SK-N-SH treated with all-trans-retinoic acid at 6 μM for 48 hours (cell line): ENCODE measurements at regions not wholly inside any gene's neighbourhood (a gene's known extent, or its start where the extent isn't known, plus 50 kb on each side); places are given as distances from the start of the nearest gene placed in this dataset.
"Not testable (repeated sequence)": the region's sequence is repeated elsewhere in the genome, so short reads cannot be mapped to it uniquely, and the experiment has no call there.

Experiments
- CSDC2 ChIP-seq: fragments of 250-450 bp; sonication (Bioruptor Pico); IDR thresholded peaks from 2 replicates; pipeline ENCODE4 v1.5.0; 2020; ENCODE audit warnings: mild to moderate bottlenecking, moderate library complexity
- CSRNP3 ChIP-seq: fragments of 250-450 bp; sonication (Bioruptor Pico); IDR thresholded peaks from 2 replicates; pipeline ENCODE4 v1.5.1; 2021; ENCODE audit warnings: mild to moderate bottlenecking, moderate library complexity
- OSR1 ChIP-seq: fragments of 250-450 bp; sonication (Bioruptor Pico); IDR thresholded peaks from 2 replicates; pipeline ENCODE4 v1.8.0; 2022; ENCODE audit warnings: moderate library complexity, mild to moderate bottlenecking, inconsistent platforms
- TSHZ2 ChIP-seq: fragments of 250-450 bp; sonication (Bioruptor Pico); IDR thresholded peaks from 2 replicates; pipeline ENCODE4 v1.5.0; 2020; ENCODE audit warnings: mild to moderate bottlenecking, moderate library complexity
- ZC3H10 ChIP-seq: fragments of 250-450 bp; sonication (Bioruptor Pico); IDR thresholded peaks from 2 replicates; pipeline ENCODE4 v1.5.1; 2021; ENCODE audit warnings: mild to moderate bottlenecking, moderate library complexity
- ZNF70 ChIP-seq: fragments of 450-650 bp; formaldehyde crosslinking; IDR thresholded peaks from 2 replicates; pipeline ENCODE4 v1.5.0; 2020; ENCODE audit warnings: mild to moderate bottlenecking, moderate library complexity

- not testable (repeated sequence) for TF ChIP-seq OSR1 (CRISPR knock-in tag); ZNF70 (CRISPR knock-in tag); ZC3H10 (CRISPR knock-in tag); TSHZ2 (CRISPR knock-in tag); CSRNP3; CSDC2 (CRISPR knock-in tag)
These were observed 300.5 kb downstream of the PTGER3 start for GRCh38 chr1:70747123-70747522.
